ENCODE measurements at regions not wholly inside any gene's neighbourhood (a gene's known extent, or its start where the extent isn't known, plus 50 kb on each side); places are given as distances from the start of the nearest gene placed in this dataset.
A peak's percentile ranks its signal among the peaks of the same experiment; 100 is the strongest.

- TF ChIP-seq, protein P1, sequence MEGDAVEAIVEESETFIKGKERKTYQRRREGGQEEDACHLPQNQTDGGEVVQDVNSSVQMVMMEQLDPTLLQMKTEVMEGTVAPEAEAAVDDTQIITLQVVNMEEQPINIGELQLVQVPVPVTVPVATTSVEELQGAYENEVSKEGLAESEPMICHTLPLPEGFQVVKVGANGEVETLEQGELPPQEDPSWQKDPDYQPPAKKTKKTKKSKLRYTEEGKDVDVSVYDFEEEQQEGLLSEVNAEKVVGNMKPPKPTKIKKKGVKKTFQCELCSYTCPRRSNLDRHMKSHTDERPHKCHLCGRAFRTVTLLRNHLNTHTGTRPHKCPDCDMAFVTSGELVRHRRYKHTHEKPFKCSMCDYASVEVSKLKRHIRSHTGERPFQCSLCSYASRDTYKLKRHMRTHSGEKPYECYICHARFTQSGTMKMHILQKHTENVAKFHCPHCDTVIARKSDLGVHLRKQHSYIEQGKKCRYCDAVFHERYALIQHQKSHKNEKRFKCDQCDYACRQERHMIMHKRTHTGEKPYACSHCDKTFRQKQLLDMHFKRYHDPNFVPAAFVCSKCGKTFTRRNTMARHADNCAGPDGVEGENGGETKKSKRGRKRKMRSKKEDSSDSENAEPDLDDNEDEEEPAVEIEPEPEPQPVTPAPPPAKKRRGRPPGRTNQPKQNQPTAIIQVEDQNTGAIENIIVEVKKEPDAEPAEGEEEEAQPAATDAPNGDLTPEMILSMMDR (IDR thresholded peaks at IDR 0.05), result no peak
- DNase-seq (ENCODE audit: low spot score), result no peak
- Mint-ChIP-seq H3K27ac (ENCODE audit: unreplicated experiment) (no peak overlapping the region), H3K9me3 (ENCODE audit: low read depth) (peaks cover 6% of the 10 kb centered on the region), H3K4me1 (ENCODE audit: low read depth) (peaks cover 6% of the 10 kb centered on the region), H3K27me3 (ENCODE audit: low read depth) (no peaks in the 10 kb centered on the region), H3K36me3 (ENCODE audit: low read depth) (no peaks in the 10 kb centered on the region), H3K4me3 (ENCODE audit: unreplicated experiment) (no peak overlapping the region)
These were observed 284.6 kb upstream of the CDH5 start for GRCh38 chr16:66081775-66082366.

GRCh38 chr16:66079671-66080334, 286.7 kb upstream of the CDH5 start:
- DNase-seq (ENCODE audit: low spot score), result no peak
- H3K27ac Mint-ChIP-seq (ENCODE audit: unreplicated experiment), result no peak overlapping the region
- TF ChIP-seq, protein P1 (IDR thresholded peaks at IDR 0.05), result no peak
- H3K36me3 Mint-ChIP-seq (ENCODE audit: low read depth), result no peaks in the 10 kb centered on the region
- peaks cover 6% of the 10 kb centered on the region for H3K9me3 Mint-ChIP-seq (ENCODE audit: low read depth)
- H3K27me3 Mint-ChIP-seq (ENCODE audit: low read depth), result no peaks in the 10 kb centered on the region
- H3K4me3 Mint-ChIP-seq (ENCODE audit: unreplicated experiment), result no peak overlapping the region
- H3K4me1 Mint-ChIP-seq (ENCODE audit: low read depth), result peaks cover 6% of the 10 kb centered on the region

DNA sequence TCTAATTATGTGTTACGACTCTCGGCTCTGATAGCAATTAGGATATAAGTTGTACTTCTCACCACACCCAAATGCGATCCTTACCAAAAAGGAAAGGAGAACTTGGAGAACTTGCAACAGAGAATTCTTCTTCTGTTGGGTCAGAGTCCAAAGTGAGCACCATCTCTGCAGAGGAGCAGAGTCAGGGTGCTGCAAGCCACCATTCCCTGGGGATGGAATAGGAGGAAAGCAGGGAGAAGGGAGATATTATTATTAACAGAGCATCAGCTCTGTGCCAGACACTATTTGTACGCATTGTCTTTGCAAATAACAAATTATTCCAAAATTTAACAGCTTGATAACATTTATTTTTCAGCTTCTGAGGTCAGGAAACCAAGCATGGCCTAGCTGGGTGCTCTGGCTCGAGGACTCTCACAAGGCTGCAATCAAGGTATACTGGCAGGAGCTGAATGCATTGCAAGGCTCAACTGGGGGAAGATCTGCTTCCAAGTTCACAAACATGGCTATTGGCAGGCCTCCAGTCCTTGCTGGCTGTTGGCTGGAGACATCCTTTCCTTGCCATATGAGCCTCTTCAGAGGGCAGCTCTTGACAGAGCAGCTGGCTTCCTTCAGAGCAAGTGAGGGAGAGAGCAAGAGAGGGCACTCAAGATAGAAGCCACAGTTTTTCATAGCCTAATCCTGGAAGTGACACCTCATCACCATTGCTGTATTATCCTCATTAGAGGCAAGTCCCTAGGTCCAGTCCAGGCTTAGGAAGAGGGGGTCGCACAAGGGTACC, 296.2 kb upstream of the CDH5 start:
- H3K4me3 Mint-ChIP-seq (ENCODE audit: unreplicated experiment), result no peak overlapping the region
- H3K9me3 Mint-ChIP-seq (ENCODE audit: low read depth), result peaks cover 14% of the 10 kb centered on the region
- H3K4me1 Mint-ChIP-seq (ENCODE audit: low read depth), result peaks cover 42% of the 10 kb centered on the region
- peaks cover 3% of the 10 kb centered on the region for H3K36me3 Mint-ChIP-seq (ENCODE audit: low read depth)
- DNase-seq (ENCODE audit: low spot score), result no peak
- H3K27me3 Mint-ChIP-seq (ENCODE audit: low read depth), result no peaks in the 10 kb centered on the region
- TF ChIP-seq, protein P1 (IDR thresholded peaks at IDR 0.05), result no peak
- peak overlapping the region; percentile 46 for H3K27ac Mint-ChIP-seq (ENCODE audit: unreplicated experiment)

DNA sequence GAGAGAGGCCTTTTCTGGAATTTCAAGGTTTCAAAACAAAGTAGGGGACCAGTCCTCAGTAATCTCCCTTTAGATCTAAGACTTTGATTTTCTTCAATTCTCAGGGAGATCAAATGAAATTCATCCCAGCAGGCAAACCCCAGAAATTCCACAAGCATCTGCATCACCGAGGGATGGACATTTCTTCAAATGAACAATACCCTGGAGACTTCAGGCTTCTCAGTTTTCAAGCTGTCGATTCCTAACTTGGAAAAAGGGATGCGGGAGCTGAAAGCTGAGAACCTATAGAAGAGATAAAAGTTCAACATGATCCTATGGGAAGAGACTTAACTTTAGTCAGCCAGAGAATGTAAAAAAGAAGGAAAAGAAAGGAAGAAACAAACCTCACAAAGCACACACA, 296.9 kb upstream of the CDH5 start:
- Mint-ChIP-seq H3K4me3 (ENCODE audit: unreplicated experiment) (no peak overlapping the region), H3K9me3 (ENCODE audit: low read depth) (peaks cover 14% of the 10 kb centered on the region), H3K36me3 (ENCODE audit: low read depth) (peaks cover 3% of the 10 kb centered on the region), H3K4me1 (ENCODE audit: low read depth) (peaks cover 43% of the 10 kb centered on the region), H3K27ac (ENCODE audit: unreplicated experiment) (peak overlapping the region; percentile 29), H3K27me3 (ENCODE audit: low read depth) (peaks cover 1% of the 10 kb centered on the region)
- DNase-seq (ENCODE audit: low spot score), result no peak
- TF ChIP-seq, protein P1 (IDR thresholded peaks at IDR 0.05), result no peak

DNA sequence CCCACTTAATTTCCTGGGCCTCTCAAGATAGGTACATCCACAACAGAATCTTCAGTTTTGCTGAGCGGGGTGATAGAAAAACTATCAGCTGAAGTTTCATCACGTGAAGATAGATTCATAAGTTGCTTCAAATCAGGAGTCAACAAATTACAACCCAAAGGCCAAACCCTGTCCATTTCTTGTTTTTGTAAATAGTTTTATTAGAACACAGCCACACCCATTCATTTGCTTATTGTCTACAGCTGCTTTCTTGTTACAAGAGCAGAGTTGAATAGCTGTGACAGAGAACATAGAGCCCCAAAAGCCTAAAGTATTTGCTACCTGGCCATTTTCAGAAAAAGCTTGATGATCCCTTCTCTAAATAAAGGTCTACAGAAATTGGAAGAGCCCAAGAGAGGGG, 300.1 kb upstream of the CDH5 start:
- H3K27ac Mint-ChIP-seq (ENCODE audit: unreplicated experiment), result no peak overlapping the region
- peaks cover 1% of the 10 kb centered on the region for H3K27me3 Mint-ChIP-seq (ENCODE audit: low read depth)
- no peaks in the 10 kb centered on the region for H3K36me3 Mint-ChIP-seq (ENCODE audit: low read depth)
- DNase-seq (ENCODE audit: low spot score), result no peak
- H3K4me1 Mint-ChIP-seq (ENCODE audit: low read depth), result peaks cover 37% of the 10 kb centered on the region
- no peaks in the 10 kb centered on the region for H3K9me3 Mint-ChIP-seq (ENCODE audit: low read depth)
- H3K4me3 Mint-ChIP-seq (ENCODE audit: unreplicated experiment), result no peak overlapping the region
- TF ChIP-seq, protein P1 (IDR thresholded peaks at IDR 0.05), result no peak
